Large intestine (tissue), 3 donors: ENCODE measurements at regions not wholly inside any gene's neighbourhood (a gene's known extent, or its start where the extent isn't known, plus 50 kb on each side); places are given as distances from the start of the nearest gene placed in this dataset.

Experiments used
- DNase-seq, 2 donors: peaks; one replicate each; pipeline versions ENCODE4 v3.0.0 to v3.0.0-alpha.2; 2013
- H3K27ac ChIP-seq: one replicate; pipeline ENCODE4 v1.5.1; 2013; ENCODE audit warnings: low read length
- H3K27me3 ChIP-seq: 2 replicates; pipeline ENCODE4 v1.6.1; 2013; ENCODE audit warnings: low read length; ENCODE audit not compliant: control insufficient read depth, insufficient read depth
- H3K36me3 ChIP-seq: 2 replicates; pipeline ENCODE4 v1.6.1; 2013; ENCODE audit warnings: low read length; ENCODE audit not compliant: control insufficient read depth, insufficient read depth
- H3K4me1 ChIP-seq: one replicate; pipeline ENCODE4 v1.6.1; 2013; ENCODE audit warnings: low read length; ENCODE audit not compliant: control insufficient read depth, insufficient read depth
- H3K4me3 ChIP-seq: one replicate; pipeline ENCODE4 v1.5.1; 2013; ENCODE audit warnings: low read length
- H3K9me3 ChIP-seq: one replicate; pipeline ENCODE4 v1.6.1; 2013; ENCODE audit warnings: mild to moderate bottlenecking, low read depth, low read length, moderate library complexity; ENCODE audit not compliant: control insufficient read depth
- WGBS: methylation state at CpG from one replicate; pipeline ENCODE4 v1.1.5; 2013; ENCODE audit warnings: low lambda C conversion rate; ENCODE audit not compliant: insufficient coverage; 5-methylcytosine and 5-hydroxymethylcytosine counted together

- WGBS = no CpG with 5 or more reads among the region's 31 CpGs
- Histone ChIP-seq H3K4me1 (peaks cover 5% of the 10 kb centered on the region), H3K9me3 (no peaks in the 10 kb centered on the region), H3K36me3 (peaks cover 57% of the 10 kb centered on the region), H3K27ac (peak overlapping the region; percentile 70), H3K4me3 (no peak overlapping the region), H3K27me3 (no peaks in the 10 kb centered on the region)
- no peak for DNase-seq
Observed at GRCh38 chr12:124456652-124457152, 110.7 kb downstream of the NCOR2 start.

GRCh38 chr12:124456133-124456651 is 111.2 kb downstream of the NCOR2 start:
- no CpG with 5 or more reads among the region's 12 CpGs for WGBS
- no peak overlapping the region for H3K27ac ChIP-seq
- no peaks in the 10 kb centered on the region for H3K27me3 ChIP-seq
- peaks cover 61% of the 10 kb centered on the region for H3K36me3 ChIP-seq
- peaks cover 5% of the 10 kb centered on the region for H3K4me1 ChIP-seq
- DNase-seq = no peak
- H3K9me3 ChIP-seq = no peaks in the 10 kb centered on the region
- H3K4me3 ChIP-seq = no peak overlapping the region

- 100% methylated on average over 2 of the region's 9 CpGs for WGBS
- H3K27ac ChIP-seq = no peak overlapping the region
- H3K4me1 ChIP-seq = peaks cover 5% of the 10 kb centered on the region
- DNase-seq = no peak
- no peaks in the 10 kb centered on the region for H3K27me3 ChIP-seq
- peaks cover 60% of the 10 kb centered on the region for H3K36me3 ChIP-seq
- H3K4me3 ChIP-seq = no peak overlapping the region
- no peaks in the 10 kb centered on the region for H3K9me3 ChIP-seq
Observed at GRCh38 chr12:124455336-124455735, 112.1 kb downstream of the NCOR2 start.

GRCh38 chr12:124454735-124455134 is 112.7 kb downstream of the NCOR2 start:
- DNase-seq = no peak
- H3K4me1 ChIP-seq = peaks cover 5% of the 10 kb centered on the region
- peaks cover 57% of the 10 kb centered on the region for H3K36me3 ChIP-seq
- 96% methylated on average over 4 of the region's 13 CpGs for WGBS
- H3K27ac ChIP-seq = no peak overlapping the region
- H3K4me3 ChIP-seq = no peak overlapping the region
- H3K27me3 ChIP-seq = no peaks in the 10 kb centered on the region
- no peaks in the 10 kb centered on the region for H3K9me3 ChIP-seq

- H3K36me3 ChIP-seq = peaks cover 56% of the 10 kb centered on the region
- H3K4me1 ChIP-seq = peaks cover 5% of the 10 kb centered on the region
- H3K4me3 ChIP-seq = no peak overlapping the region
- no peaks in the 10 kb centered on the region for H3K27me3 ChIP-seq
- H3K9me3 ChIP-seq = no peaks in the 10 kb centered on the region
- H3K27ac ChIP-seq = no peak overlapping the region
- WGBS = no CpG with 5 or more reads among the region's 11 CpGs
- DNase-seq = no peak
Observed at GRCh38 chr12:124454352-124454725, 113.1 kb downstream of the NCOR2 start.

- peaks cover 56% of the 10 kb centered on the region for H3K36me3 ChIP-seq
- H3K4me1 ChIP-seq = peaks cover 5% of the 10 kb centered on the region
- WGBS = no CpG with 5 or more reads among the region's 27 CpGs
Observed at GRCh38 chr12:124453419-124454351, 113.7 kb downstream of the NCOR2 start.

GRCh38 chr12:124452576-124453331 is 114.7 kb downstream of the NCOR2 start:
- no CpG with 5 or more reads among the region's 21 CpGs for WGBS
- H3K27me3 ChIP-seq = no peaks in the 10 kb centered on the region
- H3K36me3 ChIP-seq = peaks cover 59% of the 10 kb centered on the region
- H3K9me3 ChIP-seq = no peaks in the 10 kb centered on the region
- H3K4me1 ChIP-seq = peaks cover 5% of the 10 kb centered on the region
- no peak overlapping the region for H3K4me3 ChIP-seq
- no peak for DNase-seq
- H3K27ac ChIP-seq = no peak overlapping the region

More at GRCh38 chr12:124453419-124454351, 113.7 kb downstream of the NCOR2 start:
- H3K9me3 ChIP-seq = no peaks in the 10 kb centered on the region
- no peak overlapping the region for H3K4me3 ChIP-seq
- DNase-seq = peak; percentile 36 to 43
- no peak overlapping the region for H3K27ac ChIP-seq
- H3K27me3 ChIP-seq = no peaks in the 10 kb centered on the region

GRCh38 chr12:124451637-124452243 is 115.7 kb downstream of the NCOR2 start:
- Histone ChIP-seq H3K4me1 (peaks cover 5% of the 10 kb centered on the region), H3K27ac (no peak overlapping the region)

GRCh38 chr12:124451016-124451415 is 116.4 kb downstream of the NCOR2 start:
- H3K4me1 ChIP-seq = peaks cover 5% of the 10 kb centered on the region
- DNase-seq = no peak
- peaks cover 58% of the 10 kb centered on the region for H3K36me3 ChIP-seq
- no peaks in the 10 kb centered on the region for H3K27me3 ChIP-seq
- H3K27ac ChIP-seq = no peak overlapping the region
- no CpG with 5 or more reads among the region's 11 CpGs for WGBS
- no peaks in the 10 kb centered on the region for H3K9me3 ChIP-seq
- H3K4me3 ChIP-seq = no peak overlapping the region

More at GRCh38 chr12:124451637-124452243, 115.7 kb downstream of the NCOR2 start:
- Histone ChIP-seq H3K9me3 (no peaks in the 10 kb centered on the region), H3K4me3 (no peak overlapping the region), H3K36me3 (peaks cover 60% of the 10 kb centered on the region), H3K27me3 (no peaks in the 10 kb centered on the region)
- DNase-seq = no peak
- no CpG with 5 or more reads among the region's 12 CpGs for WGBS

- DNase-seq = no peak
- peaks cover 5% of the 10 kb centered on the region for H3K4me1 ChIP-seq
- no peaks in the 10 kb centered on the region for H3K9me3 ChIP-seq
- no peak overlapping the region for H3K27ac ChIP-seq
- H3K27me3 ChIP-seq = no peaks in the 10 kb centered on the region
- no peak overlapping the region for H3K4me3 ChIP-seq
- no CpG with 5 or more reads among the region's 15 CpGs for WGBS
- peaks cover 58% of the 10 kb centered on the region for H3K36me3 ChIP-seq
Observed at GRCh38 chr12:124450376-124450750, 117.0 kb downstream of the NCOR2 start.
